ENCODE measurements at regions not wholly inside any gene's neighbourhood (a gene's known extent, or its start where the extent isn't known, plus 50 kb on each side); places are given as distances from the start of the nearest gene placed in this dataset.

- TF ChIP-seq POLR2AphosphoS5 (IDR thresholded peaks at IDR 0.05; ENCODE audit: low read depth, low read length) (no peak), SIN3A (IDR thresholded peaks at IDR 0.05; ENCODE audit: borderline replicate concordance, insufficient read depth, low read length) (no peak), TAF1 (IDR thresholded peaks at IDR 0.05; ENCODE audit: borderline replicate concordance, insufficient read depth, low read length) (no peak), FOXP2 (optimal IDR thresholded peaks at IDR 0.05; ENCODE audit: borderline replicate concordance, extremely low read depth, extremely low read length, insufficient read depth) (no peak)
- TF ChIP-seq, protein P1, sequence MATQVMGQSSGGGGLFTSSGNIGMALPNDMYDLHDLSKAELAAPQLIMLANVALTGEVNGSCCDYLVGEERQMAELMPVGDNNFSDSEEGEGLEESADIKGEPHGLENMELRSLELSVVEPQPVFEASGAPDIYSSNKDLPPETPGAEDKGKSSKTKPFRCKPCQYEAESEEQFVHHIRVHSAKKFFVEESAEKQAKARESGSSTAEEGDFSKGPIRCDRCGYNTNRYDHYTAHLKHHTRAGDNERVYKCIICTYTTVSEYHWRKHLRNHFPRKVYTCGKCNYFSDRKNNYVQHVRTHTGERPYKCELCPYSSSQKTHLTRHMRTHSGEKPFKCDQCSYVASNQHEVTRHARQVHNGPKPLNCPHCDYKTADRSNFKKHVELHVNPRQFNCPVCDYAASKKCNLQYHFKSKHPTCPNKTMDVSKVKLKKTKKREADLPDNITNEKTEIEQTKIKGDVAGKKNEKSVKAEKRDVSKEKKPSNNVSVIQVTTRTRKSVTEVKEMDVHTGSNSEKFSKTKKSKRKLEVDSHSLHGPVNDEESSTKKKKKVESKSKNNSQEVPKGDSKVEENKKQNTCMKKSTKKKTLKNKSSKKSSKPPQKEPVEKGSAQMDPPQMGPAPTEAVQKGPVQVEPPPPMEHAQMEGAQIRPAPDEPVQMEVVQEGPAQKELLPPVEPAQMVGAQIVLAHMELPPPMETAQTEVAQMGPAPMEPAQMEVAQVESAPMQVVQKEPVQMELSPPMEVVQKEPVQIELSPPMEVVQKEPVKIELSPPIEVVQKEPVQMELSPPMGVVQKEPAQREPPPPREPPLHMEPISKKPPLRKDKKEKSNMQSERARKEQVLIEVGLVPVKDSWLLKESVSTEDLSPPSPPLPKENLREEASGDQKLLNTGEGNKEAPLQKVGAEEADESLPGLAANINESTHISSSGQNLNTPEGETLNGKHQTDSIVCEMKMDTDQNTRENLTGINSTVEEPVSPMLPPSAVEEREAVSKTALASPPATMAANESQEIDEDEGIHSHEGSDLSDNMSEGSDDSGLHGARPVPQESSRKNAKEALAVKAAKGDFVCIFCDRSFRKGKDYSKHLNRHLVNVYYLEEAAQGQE (IDR thresholded peaks at IDR 0.05; ENCODE audit: insufficient read depth in 1 of 2, low read depth in 2 of 2, low read length in 2 of 2), result no peak
These were observed 119.2 kb upstream of the MEX3C start for GRCh38 chr18:51316677-51317076.

DNA sequence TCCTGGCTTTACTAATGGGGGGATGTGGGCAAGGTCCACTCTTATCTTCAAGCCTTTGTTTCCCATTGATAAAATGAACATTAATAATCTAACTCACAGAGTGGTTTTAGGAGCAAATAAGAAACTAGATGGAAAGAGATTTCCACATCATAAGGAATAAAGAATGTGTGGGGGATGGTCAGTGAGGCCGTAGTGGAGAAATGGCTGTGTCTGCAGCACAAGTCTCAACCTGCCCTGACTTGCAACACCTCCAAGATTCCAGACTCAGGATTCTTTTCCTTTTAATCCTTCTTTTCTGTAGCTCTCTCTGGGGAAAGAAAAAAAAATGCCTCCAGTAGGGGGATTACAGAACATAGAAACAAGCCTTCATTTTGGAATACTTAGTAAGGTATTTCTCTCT is 124.2 kb upstream of the MEX3C start:
- TF ChIP-seq, protein P1 (IDR thresholded peaks at IDR 0.05; ENCODE audit: insufficient read depth in 1 of 2, low read depth in 2 of 2, low read length in 2 of 2), result no peak
- TF ChIP-seq TAF1 (IDR thresholded peaks at IDR 0.05; ENCODE audit: borderline replicate concordance, insufficient read depth, low read length) (no peak), POLR2AphosphoS5 (IDR thresholded peaks at IDR 0.05; ENCODE audit: low read depth, low read length) (no peak), SIN3A (IDR thresholded peaks at IDR 0.05; ENCODE audit: borderline replicate concordance, insufficient read depth, low read length) (no peak), FOXP2 (optimal IDR thresholded peaks at IDR 0.05; ENCODE audit: borderline replicate concordance, extremely low read depth, extremely low read length, insufficient read depth) (no peak)

DNA sequence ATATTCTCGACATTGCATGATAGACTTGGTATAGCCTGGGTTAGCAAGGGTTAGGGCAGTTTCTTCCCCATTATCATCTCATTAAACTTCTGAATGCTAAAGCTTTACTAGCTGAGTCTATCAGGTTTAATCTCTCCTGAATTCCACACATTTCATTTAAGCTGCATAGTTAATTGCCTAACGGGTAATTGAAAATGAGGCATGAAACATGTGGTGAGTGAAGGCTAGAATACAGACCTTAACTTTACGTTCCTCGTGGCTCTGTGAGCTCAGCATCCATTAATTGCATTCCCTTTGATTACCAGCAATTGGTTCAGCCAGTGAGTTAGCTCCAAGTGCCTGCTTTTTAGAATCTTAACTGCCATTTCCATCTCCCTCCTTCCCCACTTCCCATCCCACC is 126.5 kb upstream of the MEX3C start:
- no peak for TF ChIP-seq SIN3A (IDR thresholded peaks at IDR 0.05; ENCODE audit: borderline replicate concordance, insufficient read depth, low read length)
- TF ChIP-seq TAF1 (IDR thresholded peaks at IDR 0.05; ENCODE audit: borderline replicate concordance, insufficient read depth, low read length), result no peak
- no peak for TF ChIP-seq FOXP2 (optimal IDR thresholded peaks at IDR 0.05; ENCODE audit: borderline replicate concordance, extremely low read depth, extremely low read length, insufficient read depth)
- TF ChIP-seq POLR2AphosphoS5 (IDR thresholded peaks at IDR 0.05; ENCODE audit: low read depth, low read length), result no peak
- TF ChIP-seq, protein P1 (IDR thresholded peaks at IDR 0.05; ENCODE audit: insufficient read depth in 1 of 2, low read depth in 2 of 2, low read length in 2 of 2), result no peak

DNA sequence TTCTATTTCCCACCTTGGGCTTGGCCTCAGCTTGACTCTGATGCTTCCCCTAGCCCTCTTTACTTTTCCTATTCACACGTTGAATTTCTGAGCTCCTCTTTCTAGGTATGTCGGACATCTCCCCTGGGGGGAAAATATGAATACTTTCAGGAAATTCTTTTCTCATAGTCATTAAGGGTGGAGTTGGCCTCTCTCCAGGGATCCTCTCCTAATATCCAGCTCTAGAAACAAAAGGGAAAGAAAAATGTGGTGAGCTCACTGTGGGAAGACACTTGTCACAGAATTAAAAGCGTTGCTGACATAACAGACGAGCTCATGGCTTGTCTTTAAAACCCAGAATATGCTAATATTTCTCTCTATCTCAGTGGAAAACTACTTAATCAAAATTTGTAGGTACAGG is 132.7 kb upstream of the MEX3C start:
- TF ChIP-seq POLR2AphosphoS5 (IDR thresholded peaks at IDR 0.05; ENCODE audit: low read depth, low read length), result no peak
- no peak for TF ChIP-seq TAF1 (IDR thresholded peaks at IDR 0.05; ENCODE audit: borderline replicate concordance, insufficient read depth, low read length)

GRCh38 chr18:51330739-51331138 is 133.3 kb upstream of the MEX3C start:
- no peak for TF ChIP-seq TAF1 (IDR thresholded peaks at IDR 0.05; ENCODE audit: borderline replicate concordance, insufficient read depth, low read length)
- no peak for TF ChIP-seq FOXP2 (optimal IDR thresholded peaks at IDR 0.05; ENCODE audit: borderline replicate concordance, extremely low read depth, extremely low read length, insufficient read depth)
- TF ChIP-seq, protein P1 (IDR thresholded peaks at IDR 0.05; ENCODE audit: insufficient read depth in 1 of 2, low read depth in 2 of 2, low read length in 2 of 2), result no peak
- no peak for TF ChIP-seq SIN3A (IDR thresholded peaks at IDR 0.05; ENCODE audit: borderline replicate concordance, insufficient read depth, low read length)
- no peak for TF ChIP-seq POLR2AphosphoS5 (IDR thresholded peaks at IDR 0.05; ENCODE audit: low read depth, low read length)

All from PFSK-1 (cell line).